SK-N-SH treated with all-trans-retinoic acid at 6 μM for 48 hours (cell line): ENCODE measurements at regions not wholly inside any gene's neighbourhood (a gene's known extent, or its start where the extent isn't known, plus 50 kb on each side); places are given as distances from the start of the nearest gene placed in this dataset.

Experiments used
- ARNTL ChIP-seq: fragments of 450-650 bp; formaldehyde crosslinking; IDR thresholded peaks from 2 replicates; pipeline ENCODE4 v1.5.0; 2020; ENCODE audit warnings: low read depth, mild to moderate bottlenecking, moderate library complexity, borderline replicate concordance
- CREB5 ChIP-seq: fragments of 250-450 bp; sonication (Bioruptor Pico); IDR thresholded peaks from 2 replicates; pipeline ENCODE4 v1.5.1; 2020; ENCODE audit warnings: low read depth, mild to moderate bottlenecking, moderate library complexity
- ISL1 ChIP-seq: fragments of 250-450 bp; sonication (Bioruptor Pico); IDR thresholded peaks from 2 replicates; pipeline ENCODE4 v2.1.2; 2022; ENCODE audit warnings: mild to moderate bottlenecking, moderate library complexity
- RARB ChIP-seq: fragments of 250-450 bp; sonication (Bioruptor Pico); IDR thresholded peaks from 2 replicates; pipeline ENCODE4 v1.8.0; 2021; ENCODE audit warnings: mild to moderate bottlenecking, moderate library complexity
- SNAI2 ChIP-seq: fragments of 250-450 bp; sonication (Bioruptor Pico); IDR thresholded peaks from 2 replicates; pipeline ENCODE4 v1.5.0; 2020; ENCODE audit warnings: mild to moderate bottlenecking, moderate library complexity
- TOX ChIP-seq: fragments of 250-450 bp; sonication (Bioruptor Pico); IDR thresholded peaks from 2 replicates; pipeline ENCODE4 v1.8.0; 2021; ENCODE audit warnings: mild to moderate bottlenecking, moderate library complexity, borderline replicate concordance
- ZC3H10 ChIP-seq: fragments of 250-450 bp; sonication (Bioruptor Pico); IDR thresholded peaks from 2 replicates; pipeline ENCODE4 v1.5.1; 2021; ENCODE audit warnings: mild to moderate bottlenecking, moderate library complexity
- ZFP3 ChIP-seq: fragments of 250-450 bp; sonication (Bioruptor Pico); IDR thresholded peaks from 2 replicates; pipeline ENCODE4 v1.5.0; 2020; ENCODE audit warnings: mild to moderate bottlenecking, moderate library complexity
- ZFP30 ChIP-seq: fragments of 450-650 bp; formaldehyde crosslinking; IDR thresholded peaks from 2 replicates; pipeline ENCODE4 v1.5.0; 2022; ENCODE audit warnings: mild to moderate bottlenecking, moderate library complexity
- ZNF8 ChIP-seq: fragments of 450-650 bp; formaldehyde crosslinking; IDR thresholded peaks from 2 replicates; pipeline ENCODE4 v1.5.0; 2020; ENCODE audit warnings: mild to moderate bottlenecking, moderate library complexity
- TF ChIP-seq, protein P1 (sequence below): fragments of 250-450 bp; sonication (Bioruptor Pico); IDR thresholded peaks from 2 replicates; pipeline ENCODE4 v1.8.0; 2020; ENCODE audit warnings: mild to moderate bottlenecking, moderate library complexity, borderline replicate concordance
- TF ChIP-seq, protein P2 (sequence below): fragments of 250-450 bp; sonication (Bioruptor Pico); IDR thresholded peaks from 2 replicates; pipeline ENCODE4 v1.5.0; 2020; ENCODE audit warnings: mild to moderate bottlenecking, moderate library complexity

DNA sequence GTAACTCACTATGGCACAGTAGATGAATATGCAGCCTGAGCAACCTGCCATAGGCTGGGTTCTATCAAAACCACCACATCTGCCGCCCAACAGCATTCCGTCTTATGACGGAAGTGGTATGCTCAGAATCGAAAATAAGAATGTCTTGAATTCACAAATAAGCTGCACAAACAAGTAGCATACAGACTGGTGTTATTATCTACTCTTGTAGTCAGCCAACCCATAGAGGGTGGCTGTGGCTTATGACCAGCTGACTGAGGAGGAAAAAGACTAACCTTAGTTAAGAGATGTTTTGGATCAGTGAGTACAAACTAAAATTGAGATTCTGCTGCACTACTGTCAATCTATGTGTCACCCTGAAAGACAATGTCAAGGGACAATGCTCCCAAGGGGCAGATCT is 1255.1 kb upstream of the EYS start:
- no peak for TF ChIP-seq ISL1
- TF ChIP-seq ZNF8 (CRISPR knock-in tag): no peak
- TF ChIP-seq ZFP3 (CRISPR knock-in tag): no peak
- TF ChIP-seq ARNTL (CRISPR knock-in tag): no peak
- TF ChIP-seq, protein P1, sequence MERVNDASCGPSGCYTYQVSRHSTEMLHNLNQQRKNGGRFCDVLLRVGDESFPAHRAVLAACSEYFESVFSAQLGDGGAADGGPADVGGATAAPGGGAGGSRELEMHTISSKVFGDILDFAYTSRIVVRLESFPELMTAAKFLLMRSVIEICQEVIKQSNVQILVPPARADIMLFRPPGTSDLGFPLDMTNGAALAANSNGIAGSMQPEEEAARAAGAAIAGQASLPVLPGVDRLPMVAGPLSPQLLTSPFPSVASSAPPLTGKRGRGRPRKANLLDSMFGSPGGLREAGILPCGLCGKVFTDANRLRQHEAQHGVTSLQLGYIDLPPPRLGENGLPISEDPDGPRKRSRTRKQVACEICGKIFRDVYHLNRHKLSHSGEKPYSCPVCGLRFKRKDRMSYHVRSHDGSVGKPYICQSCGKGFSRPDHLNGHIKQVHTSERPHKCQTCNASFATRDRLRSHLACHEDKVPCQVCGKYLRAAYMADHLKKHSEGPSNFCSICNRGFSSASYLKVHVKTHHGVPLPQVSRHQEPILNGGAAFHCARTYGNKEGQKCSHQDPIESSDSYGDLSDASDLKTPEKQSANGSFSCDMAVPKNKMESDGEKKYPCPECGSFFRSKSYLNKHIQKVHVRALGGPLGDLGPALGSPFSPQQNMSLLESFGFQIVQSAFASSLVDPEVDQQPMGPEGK (CRISPR knock-in tag): no peak
- no peak for TF ChIP-seq ZFP30 (CRISPR knock-in tag)
- TF ChIP-seq CREB5: no peak
- TF ChIP-seq SNAI2: no peak
- TF ChIP-seq ZC3H10 (CRISPR knock-in tag): no peak
- TF ChIP-seq RARB (CRISPR knock-in tag): no peak
- TF ChIP-seq, protein P2, sequence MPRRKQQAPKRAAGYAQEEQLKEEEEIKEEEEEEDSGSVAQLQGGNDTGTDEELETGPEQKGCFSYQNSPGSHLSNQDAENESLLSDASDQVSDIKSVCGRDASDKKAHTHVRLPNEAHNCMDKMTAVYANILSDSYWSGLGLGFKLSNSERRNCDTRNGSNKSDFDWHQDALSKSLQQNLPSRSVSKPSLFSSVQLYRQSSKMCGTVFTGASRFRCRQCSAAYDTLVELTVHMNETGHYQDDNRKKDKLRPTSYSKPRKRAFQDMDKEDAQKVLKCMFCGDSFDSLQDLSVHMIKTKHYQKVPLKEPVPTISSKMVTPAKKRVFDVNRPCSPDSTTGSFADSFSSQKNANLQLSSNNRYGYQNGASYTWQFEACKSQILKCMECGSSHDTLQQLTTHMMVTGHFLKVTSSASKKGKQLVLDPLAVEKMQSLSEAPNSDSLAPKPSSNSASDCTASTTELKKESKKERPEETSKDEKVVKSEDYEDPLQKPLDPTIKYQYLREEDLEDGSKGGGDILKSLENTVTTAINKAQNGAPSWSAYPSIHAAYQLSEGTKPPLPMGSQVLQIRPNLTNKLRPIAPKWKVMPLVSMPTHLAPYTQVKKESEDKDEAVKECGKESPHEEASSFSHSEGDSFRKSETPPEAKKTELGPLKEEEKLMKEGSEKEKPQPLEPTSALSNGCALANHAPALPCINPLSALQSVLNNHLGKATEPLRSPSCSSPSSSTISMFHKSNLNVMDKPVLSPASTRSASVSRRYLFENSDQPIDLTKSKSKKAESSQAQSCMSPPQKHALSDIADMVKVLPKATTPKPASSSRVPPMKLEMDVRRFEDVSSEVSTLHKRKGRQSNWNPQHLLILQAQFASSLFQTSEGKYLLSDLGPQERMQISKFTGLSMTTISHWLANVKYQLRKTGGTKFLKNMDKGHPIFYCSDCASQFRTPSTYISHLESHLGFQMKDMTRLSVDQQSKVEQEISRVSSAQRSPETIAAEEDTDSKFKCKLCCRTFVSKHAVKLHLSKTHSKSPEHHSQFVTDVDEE: no peak
- no peak for TF ChIP-seq TOX
